HG03460 (cell line): ENCODE measurements at regions not wholly inside any gene's neighbourhood (a gene's known extent, or its start where the extent isn't known, plus 50 kb on each side); places are given as distances from the start of the nearest gene placed in this dataset.
"Not testable (repeated sequence)": the region's sequence is repeated elsewhere in the genome, so short reads cannot be mapped to it uniquely, and the experiment has no call there.

Source experiments
- ATAC-seq: cut with Tn5 transposase; IDR thresholded peaks from one replicate; pipeline ENCODE4 v1.9.1; 2021; ENCODE audit not compliant: unreplicated experiment

DNA sequence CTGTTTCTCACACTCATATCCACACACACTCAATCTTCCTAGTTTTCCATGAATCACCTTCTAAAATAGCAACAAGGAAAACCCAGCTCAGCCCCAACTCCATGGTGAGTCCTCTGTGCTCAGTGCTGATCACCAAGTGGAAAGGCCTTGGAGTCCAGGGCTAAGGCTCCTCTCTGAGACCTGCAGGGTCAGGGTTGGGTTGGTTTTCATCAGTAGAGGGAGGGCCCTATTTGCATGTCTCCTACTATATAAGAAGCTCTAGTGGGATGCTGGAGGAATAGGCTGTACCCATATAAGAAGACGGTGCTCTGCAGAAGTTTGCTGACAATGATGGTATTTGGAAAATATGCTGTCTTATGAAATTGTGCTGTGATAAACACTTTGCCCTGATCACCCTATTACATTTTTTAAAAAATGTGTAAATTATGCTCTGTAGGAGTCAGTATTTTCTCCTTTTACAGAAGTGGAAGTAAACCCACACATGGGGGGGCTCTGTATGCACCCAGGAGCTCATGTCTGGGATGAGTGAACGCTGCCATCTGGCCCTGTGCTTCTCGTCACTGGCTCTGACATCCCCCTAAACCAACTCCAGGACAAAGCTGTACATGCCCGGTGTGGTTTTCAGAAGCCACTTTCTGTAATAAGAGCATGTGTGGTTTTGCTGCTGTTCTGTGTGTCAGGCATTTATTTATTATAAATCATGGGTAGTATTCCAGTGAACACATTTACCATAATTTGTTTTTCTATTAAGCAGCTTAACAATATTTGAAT lies 536.3 kb downstream of the TMEM121 start:
- no peak for ATAC-seq

DNA sequence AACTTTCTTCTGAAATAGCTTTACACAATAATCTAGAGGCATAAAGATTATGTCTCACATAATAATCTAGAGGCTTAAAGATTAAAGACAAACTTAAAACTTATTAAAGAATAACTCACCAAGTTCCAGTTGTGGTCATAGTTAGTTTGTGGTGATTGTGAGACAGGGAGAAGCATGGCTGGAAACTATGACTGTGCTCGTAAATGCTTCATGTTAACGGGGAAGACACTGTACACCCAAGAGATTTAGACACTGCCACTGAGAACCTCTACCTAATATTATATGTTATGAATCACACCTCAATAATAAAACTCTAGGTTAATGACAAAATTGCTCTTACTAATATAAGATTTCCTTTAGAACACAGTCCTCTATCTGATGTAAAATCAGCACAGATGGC lies 541.6 kb downstream of the TMEM121 start:
- no peak for ATAC-seq

DNA sequence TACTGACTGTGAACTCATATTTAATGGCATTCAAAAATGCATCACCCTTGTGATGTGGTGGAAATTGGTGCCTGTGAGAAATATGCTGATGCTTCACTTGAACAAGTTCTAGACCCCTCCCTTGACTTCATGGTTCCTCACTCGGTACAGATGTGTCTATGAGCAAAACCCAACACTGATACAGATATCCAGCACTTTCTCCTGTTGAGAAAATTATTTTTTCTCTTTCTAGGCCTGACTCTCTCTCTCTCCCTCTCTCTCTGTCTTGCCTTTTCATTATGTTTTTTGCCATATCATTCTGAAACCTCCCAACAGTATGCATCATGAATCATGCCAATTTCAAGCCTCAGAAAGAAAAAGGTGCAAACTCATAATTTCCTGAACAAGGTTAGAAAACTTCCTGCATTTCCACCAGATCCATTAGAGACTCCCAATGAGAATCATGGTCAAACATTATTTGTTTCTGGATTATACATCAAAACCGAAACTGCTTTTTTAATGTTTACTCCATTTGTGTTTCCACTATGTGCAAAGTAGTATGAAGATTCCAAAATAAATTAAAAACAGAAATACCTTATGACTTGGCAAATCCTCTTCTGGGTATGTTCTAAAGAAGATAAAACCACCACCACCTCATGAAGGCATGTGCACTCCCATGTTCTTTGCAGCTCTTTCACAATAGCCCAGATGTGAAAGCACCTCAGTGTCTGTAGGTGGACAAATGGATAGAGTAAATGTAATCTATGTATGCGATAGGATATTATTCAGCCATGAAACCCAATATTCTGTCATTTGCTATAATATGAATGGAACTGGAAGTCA lies 543.6 kb downstream of the TMEM121 start:
- no peak for ATAC-seq

DNA sequence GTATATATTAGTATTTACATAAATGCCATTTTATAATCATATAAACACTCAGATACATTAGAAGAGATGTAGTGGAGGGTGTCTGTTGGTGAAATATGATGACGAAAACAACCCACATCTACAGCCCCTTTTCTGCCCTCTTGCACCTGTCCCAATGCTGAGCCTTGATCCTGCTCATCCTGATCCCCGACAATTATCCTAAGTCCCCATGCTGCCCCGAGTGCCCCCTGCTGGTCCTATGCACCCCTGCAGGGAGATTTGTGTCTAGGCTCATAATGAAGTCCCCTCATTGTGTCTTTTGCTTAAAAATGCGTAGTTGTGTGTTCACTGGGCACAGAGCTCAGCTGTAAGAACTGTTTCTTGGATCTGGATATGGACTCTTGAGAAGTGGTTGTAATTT lies 554.5 kb downstream of the TMEM121 start:
- ATAC-seq: no peak

DNA sequence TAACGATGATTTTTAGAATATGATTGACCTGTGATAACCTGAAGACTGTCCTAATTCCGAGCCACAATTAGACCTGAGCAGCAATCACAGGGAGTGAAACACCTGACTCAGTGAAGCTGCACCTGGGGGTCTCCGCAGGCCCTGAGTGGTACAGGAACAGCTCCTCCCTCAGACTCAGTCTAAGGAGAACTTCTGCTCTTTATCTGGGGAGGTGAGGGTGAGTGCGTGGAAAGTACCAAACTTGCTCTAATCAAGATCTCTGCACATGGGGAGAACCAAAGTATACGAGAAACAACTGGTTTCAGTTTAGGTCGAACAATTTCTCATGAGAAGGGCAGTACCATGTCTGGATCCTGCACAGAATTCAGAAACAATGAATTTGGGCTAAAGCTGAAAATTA lies 555.3 kb downstream of the TMEM121 start:
- ATAC-seq: not testable (repeated sequence)

DNA sequence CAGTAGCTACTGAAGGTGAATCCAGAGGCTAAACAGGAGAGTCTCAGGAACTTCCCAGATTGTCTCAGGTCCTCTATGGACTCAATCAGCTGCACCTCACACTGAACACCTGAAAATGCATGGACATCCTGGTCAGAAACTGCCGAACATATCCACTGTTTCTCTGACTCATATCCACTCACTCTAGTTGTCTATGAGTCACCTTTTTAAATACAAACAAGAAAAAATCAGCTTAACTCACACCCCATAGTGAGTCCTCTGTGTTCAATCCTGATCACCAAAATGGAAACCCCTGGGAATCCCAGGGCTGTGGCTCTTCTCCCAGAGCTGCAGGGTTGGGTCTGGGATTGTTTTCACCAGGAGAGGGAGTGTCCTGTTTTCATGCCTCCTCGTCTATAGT lies 556.7 kb downstream of the TMEM121 start:
- no peak for ATAC-seq

DNA sequence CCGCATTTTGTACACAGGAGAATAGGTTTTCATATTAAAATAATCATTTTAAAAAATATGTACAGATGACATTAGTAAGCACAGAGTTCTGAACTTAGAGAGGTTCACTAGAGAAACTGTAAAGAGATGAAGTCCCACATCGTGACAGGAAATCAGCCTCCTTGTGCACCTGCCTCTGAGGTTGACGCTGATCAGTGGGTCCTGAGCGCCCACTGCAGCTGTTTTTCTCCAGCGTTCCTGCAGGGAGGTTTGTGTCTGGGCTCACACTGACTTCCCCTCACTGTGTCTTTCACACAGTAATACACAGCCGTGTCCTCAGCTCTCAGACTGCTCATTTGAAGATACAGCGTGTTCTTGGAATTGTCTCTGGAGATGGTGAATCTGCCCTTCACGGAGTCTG lies 561.5 kb downstream of the TMEM121 start:
- no peak for ATAC-seq

DNA sequence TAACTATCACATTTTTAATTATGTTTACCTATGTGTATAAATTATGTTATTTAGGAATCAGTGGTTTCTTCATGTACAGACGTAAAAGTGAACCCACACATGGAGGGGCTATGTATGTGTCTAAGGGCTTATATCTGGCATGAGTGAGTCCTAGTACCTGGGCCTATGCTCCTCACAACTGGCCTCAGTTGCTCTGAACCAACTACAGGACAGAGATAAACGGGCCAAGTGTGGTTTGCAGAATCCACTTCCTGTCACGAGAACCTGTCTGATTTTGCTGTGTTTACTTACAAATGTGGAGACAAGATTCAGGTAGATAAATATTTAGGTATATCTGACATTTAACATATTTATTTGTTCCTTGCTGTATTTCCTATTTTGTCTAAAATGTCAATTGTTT lies 562.5 kb downstream of the TMEM121 start:
- not testable (repeated sequence) for ATAC-seq

DNA sequence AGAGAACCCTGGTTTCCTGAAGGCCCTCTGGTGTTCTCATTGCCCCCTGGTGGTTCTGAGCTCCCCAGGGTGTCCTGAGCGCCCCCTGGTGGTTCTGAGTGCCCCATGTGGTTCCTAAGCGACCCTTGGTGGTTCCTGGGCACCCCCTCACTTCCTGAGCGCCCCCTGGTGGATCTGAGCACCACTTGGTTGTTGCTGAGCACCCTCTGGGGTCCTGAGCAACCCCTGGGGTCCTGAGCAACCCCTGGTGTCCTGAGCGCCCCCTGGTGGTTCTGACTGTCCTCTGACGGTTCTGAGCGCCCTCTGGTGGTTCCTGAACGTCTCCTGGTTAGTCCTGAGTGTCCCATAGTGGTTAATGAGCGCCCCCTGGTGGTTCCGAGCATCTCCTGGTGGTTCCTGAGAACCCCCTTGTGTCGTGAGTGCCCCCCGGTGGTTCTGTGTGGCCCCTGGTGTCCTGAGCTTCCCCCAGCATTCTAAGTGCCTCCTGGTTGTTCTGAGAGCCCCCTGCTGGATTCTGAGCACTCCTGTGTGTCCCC lies 568.3 kb downstream of the TMEM121 start:
- no peak for ATAC-seq

DNA sequence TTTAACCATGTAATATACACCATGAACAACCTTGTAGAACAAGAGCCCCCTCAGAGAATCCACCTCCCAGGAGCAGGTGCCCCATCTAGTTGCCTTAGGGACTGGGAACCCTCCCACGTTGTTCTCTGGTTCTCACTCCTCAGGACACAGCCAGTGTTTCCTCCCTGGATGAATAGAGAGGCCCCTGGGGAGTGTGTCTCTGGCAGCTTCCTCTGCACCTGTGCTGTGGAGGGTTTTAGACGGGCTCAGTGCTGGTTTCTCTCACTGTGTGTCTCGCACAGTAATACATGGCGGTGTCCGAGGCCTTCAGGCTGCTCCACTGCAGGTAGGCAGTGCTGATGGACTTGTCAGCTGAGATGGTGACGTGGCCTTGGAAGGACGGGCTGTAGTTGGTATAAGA lies 581.3 kb downstream of the TMEM121 start:
- ATAC-seq: no peak

DNA sequence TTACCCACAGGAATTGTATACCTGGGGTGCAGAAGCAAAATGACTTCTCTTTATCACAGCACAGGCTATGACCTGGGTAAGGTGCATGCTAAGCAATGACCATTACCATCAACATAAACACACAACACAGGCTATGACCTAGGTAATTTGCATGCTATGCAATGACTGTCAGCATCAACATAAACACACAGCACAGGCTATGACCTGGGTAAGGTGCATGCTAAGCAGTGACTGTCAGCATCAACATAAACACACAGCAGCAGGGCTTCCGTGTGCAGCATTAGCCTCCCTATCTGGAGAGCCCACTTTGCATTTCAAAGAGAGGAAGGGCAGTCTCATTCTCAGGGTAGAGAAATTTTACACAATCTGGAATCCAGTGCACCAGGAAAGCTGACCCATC lies 583.0 kb downstream of the TMEM121 start:
- ATAC-seq: no peak

DNA sequence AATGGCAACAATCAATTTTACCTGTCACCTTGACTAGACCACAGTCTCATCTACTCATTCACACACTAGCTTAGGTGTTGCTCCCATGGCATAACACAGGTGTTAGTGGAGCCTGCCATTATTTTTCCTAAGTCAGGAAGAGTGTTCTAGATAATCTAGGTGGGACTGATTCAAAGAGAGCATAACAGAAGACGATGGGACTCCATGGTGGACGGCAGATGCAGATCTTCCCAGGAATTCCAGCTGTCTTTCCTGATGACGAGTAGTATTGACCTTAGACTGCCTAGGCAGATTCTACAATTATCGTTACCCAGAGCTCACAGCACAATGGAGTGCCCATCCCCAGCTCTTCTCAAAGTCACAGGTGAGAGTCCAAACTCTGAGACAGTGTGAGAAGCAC lies 589.0 kb downstream of the TMEM121 start:
- no peak for ATAC-seq

DNA sequence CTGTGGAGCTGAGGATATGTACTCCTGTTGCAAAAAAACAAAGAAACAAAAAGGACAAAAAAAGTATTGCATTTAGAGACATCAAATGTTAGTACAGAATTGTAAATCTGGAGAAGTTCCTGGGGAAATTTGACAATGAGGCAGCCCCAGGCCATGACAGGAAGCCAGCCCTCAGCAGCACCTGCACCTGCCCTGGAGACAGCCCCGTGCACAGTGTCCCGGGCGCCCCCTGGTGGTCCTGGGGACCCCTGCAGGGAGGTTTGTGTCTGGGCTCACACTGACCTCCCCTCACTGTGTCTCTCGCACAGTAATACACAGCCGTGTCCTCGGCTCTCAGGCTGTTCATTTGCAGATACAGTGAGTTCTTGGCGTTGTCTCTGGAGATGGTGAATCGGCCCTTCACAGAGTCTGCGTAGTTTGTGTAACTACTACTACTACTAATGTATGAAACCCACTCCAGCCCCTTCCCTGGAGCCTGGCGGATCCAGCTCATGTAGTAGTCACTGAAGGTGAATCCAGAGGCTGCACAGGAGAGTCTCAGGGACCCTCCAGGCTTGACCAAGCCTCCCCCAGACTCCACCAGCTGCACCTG lies 590.1 kb downstream of the TMEM121 start:
- not testable (repeated sequence) for ATAC-seq

DNA sequence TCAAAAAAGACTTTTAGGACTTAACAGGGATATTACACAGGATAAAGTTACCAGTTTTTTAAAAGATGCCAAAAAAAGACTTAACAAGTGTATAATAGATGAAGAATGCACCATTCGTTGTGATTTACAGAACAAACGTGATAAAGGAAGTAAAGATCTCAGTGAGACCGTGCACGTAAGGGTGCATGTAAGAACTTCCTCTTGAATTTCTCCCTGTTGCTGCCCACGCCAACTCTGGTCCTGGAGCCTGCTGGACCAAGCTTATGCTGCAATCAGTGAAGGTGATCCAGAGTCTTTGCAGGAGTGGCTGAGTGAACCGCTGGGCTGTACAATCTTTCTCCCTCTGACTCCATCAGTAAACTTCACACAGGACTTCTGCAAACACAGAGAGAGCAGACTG lies 593.7 kb downstream of the TMEM121 start:
- ATAC-seq: no peak

DNA sequence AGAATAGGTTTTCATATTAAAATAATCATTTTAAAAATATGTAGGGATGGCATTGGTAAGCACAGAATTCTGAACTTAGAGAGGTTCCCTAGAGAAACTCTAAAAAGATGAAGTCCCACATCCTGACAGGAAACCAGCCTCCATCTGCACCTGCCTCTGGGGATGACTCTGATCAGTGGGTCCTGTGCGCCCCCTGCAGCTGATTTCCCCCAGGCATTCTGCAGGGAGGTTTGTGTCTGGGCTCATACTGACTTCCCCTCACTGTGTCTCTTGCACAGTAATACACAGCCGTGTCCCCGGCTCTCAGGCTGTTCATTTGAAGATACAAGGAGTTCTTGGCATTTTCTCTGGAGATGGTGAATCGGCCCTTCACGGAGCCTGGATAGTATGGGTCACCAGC lies 602.9 kb downstream of the TMEM121 start:
- ATAC-seq: no peak

DNA sequence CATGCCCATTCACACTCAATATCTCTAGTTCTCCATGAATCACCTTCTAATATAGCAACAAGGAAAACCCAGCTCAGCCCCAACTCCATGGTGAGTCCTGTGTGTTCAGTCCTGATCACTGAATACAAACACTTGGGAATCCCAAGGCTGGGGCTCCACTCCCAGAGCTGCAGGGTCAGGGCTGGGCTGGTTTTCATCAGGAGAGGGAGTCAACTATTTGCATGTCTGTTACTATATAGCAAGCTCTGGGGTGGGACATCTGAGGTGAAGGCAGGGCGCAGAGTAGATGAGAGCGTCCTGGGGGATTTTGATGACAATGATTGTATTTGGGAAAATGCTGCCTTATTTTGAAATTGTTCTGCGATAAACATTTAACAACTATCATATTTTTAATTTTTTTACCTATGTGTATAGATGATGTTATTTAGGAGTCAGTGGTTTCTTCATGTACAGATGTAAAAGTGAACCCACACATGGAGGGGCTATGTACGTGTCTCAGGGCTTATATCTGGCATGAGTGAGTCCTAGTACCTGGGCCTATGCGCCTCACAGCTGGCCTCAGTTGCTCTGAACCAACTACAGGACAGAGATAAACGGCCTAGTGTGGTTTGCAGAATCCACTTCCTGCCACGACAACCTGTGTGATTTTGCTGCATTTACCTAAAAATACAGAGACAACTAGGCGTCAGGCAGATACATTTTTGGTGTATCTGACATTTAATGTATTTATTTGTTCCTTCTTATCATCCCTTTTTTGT lies 603.7 kb downstream of the TMEM121 start:
- ATAC-seq: not testable (repeated sequence)

DNA sequence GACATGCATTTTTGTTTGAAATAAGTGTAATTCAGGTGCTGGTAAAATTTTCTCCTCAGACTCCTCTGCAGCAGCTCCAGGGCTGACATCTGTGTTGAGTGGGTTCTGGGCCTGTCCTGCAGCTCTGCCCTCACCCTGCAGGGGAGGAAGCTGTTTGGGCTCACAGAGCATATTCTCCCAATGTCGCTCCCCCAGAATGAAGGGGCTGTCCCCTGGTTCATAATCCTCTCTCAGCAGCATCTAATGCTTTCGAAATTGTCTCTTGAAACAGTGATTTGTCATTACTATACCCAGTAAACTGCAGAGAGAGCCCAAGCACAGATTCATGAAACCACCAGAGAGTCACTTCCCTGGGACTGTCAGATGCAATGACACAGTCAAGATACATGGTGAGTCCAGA lies 606.7 kb downstream of the TMEM121 start:
- not testable (repeated sequence) for ATAC-seq

DNA sequence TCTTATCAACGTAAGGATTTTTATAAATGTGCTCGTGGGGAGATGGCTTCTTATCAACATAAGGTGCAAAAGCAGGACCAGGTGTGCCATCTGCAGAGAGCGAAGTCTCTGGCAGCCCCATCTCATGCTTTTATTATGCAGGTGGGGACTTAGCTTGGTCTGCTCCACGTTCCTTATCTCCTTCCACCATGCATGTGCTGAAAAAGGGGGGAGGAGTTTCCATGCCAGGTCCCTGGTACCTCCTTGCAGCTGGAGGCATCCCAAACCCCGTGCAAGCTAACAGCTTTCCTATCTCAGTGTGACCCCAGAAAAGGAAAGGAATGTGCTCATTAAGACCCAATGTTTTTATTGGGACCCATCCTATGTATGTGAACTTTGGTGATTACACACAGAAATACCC lies 608.5 kb downstream of the TMEM121 start:
- no peak for ATAC-seq

DNA sequence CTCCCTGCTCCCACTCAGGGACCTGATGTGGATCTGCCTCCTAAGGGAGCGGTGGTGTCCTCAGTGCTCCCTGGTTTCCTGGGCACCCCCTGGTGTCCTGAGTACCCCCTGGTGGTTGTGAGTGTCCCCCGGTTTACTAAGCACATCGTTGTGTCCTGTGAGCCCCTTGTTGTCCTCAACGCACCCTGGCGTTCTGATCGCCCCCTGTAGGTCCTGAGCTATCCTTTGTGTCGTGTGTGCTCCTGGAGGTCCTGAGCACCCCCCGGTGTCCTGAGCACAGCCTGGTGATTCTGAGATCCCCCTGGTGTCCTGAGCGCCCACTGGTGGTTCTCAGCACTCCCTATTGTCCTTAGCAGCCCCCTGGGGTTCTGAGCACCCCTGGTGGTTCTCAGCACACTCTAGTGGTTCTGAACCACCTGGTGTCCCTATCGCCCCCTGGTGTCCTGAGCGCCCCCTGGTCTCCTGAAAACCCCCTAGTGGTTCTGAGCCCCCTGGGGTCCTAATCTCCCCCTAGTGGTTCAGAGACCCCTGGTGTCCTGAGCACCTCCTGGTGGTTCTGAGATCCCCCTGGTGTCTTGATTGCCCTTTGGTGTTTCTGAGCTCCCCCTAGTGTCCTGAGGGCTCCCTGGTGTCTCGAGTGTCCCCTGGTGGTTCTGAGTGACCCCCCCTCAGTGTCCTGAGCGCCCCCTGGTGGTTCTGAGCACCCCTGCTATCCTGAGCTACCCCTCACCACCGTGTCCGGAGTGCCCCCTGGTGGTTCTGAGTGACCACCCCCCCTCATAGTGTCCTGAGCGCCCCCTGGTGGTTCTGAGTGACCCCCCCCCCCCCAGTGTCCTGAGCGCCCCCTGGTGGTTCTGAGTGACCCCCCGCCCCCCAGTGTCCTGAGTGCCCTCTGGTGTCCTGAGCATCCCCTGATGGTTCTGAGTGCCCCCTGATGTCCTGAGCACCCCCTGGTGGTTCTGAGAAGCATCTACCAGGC lies 615.1 kb downstream of the TMEM121 start:
- ATAC-seq: no peak

DNA sequence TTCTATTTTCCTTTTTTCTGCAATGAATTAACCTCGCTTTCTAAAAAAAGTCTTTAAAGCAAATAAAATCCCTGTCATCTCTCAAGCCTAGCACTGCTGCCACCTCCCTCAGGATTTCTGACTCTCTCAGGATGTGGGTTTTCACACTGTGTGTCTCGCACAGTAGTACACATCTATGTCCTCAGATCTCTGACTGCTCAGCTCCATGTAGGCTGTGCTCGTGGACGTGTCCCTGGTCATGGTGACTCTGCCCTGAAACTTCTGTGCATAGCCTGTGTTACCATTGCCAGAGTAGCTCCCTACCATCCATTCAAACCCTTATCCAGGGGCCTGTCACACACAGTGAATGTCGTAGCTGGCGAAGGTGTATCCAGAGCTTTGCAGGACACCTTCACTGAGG lies 619.3 kb downstream of the TMEM121 start:
- ATAC-seq: not testable (repeated sequence)
